ENCODE measurements at regions not wholly inside any gene's neighbourhood (a gene's known extent, or its start where the extent isn't known, plus 50 kb on each side); places are given as distances from the start of the nearest gene placed in this dataset.

DNA sequence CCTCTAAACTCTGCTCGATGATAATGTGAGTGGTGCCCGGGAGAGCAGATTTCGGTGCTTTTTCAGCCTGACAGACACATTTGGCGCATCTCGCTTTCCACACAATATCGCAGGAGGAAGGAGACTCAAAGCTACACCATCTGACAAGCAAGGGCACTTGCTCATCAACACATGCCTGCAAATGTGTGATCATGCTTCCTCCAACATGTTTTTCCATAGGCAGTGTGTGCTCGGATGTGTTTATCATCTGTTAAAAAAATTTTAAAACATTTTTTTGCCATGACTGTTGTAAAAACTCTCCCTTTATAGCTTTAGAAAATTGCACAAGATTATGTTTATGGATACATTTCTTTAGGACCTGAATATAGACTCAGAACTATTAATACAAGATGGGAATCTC is 170.3 kb upstream of the PUDP start:
- no peak for TF ChIP-seq CTCF (IDR thresholded peaks at IDR 0.05)
- no peak for TF ChIP-seq POLR2A (IDR thresholded peaks at IDR 0.05)
